Kasumi-1 (cell line): ENCODE measurements at regions not wholly inside any gene's neighbourhood (a gene's known extent, or its start where the extent isn't known, plus 50 kb on each side); places are given as distances from the start of the nearest gene placed in this dataset.

Experiments used
- DNase-seq, 2 experiments: peaks; one replicate each; lab custom pipeline; 2025; lab: John Stamatoyannopoulos, UW

DNA sequence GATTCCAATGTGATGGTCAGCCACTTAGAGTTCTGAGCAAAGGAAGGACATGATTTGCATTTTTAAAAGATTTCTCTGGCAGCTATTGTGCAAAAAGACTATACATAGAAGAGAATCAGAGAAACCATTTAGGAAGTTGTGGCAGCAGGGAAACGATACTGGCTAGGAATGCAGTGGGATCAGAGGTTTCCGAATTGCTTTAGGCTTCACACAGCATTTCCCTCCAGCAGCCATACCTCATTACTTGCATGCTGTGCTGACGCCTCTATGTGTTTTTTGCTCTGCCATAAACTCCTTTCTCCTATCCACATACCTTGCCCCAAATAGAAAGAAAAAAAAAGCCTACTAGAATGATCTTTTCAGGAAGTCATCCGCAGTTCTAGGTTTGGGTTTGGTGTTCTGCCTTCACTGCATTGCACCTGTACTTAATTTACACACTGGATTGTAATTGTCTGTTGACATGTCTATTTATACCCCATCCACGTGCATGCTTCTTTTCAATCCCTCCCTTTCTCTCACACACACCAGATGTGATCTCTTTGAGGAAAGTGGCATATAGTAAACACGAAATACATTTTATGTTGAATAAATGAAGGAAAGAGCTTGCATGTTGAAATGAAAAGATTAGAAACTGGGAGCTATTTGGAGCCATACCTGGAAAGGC lies 860.3 kb upstream of the SEMA6D start:
- no peak for DNase-seq

DNA sequence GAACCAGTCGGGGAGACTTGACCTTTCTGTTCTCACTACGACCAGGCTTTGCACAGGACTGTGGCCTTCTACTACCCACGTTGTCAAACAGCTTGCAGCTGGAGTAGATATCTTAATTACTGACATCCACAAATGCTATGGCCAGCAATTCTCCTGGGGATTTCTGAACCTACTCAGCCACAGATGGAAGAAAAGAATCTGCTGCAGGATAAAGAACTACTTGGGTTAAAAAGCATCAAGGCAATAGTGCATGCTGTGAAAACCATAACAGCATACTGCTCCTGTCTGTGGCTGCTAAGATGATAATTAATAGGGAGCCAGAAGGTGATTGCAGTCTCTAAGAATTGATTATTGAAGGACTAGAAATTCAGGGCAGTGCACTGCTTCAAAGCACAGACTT lies 859.2 kb upstream of the SEMA6D start:
- DNase-seq: no peak

DNA sequence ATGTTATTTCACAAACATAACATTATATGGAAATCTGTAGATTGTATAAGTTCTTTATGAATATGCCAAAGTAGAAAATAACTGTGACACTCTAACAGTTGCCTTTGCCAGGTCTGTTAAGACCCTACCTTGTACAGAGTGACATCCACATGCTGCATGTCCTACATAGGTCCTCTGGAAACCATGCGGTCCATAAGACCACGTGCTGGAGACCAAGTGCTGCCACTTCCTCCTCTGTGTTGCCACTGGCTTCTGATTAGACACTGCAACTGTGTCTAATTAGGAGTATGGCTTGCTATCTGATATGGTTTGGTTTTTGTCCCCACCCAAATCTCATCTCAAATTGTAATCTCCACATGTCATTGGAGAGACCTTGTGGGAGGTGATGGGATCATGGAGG lies 855.5 kb upstream of the SEMA6D start:
- DNase-seq: no peak

DNA sequence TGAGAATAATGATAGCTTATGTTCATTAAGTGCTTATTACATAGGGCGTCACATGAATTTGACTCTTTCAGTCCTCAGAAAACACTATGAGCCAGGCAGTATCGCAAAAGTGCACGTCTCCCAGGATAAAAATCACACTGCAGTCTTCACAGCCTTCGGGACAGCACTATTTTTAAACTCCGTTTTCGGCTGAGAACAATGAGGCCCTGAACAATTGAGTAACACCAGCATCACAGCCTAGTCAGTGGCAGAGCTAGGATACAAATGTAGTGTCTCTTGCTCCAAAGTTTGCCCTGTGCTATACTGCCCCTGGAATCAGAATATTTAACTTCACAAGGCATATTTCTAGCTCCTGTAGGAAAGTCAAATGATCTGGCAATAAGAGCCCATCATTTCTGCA lies 852.1 kb upstream of the SEMA6D start:
- no peak for DNase-seq

DNA sequence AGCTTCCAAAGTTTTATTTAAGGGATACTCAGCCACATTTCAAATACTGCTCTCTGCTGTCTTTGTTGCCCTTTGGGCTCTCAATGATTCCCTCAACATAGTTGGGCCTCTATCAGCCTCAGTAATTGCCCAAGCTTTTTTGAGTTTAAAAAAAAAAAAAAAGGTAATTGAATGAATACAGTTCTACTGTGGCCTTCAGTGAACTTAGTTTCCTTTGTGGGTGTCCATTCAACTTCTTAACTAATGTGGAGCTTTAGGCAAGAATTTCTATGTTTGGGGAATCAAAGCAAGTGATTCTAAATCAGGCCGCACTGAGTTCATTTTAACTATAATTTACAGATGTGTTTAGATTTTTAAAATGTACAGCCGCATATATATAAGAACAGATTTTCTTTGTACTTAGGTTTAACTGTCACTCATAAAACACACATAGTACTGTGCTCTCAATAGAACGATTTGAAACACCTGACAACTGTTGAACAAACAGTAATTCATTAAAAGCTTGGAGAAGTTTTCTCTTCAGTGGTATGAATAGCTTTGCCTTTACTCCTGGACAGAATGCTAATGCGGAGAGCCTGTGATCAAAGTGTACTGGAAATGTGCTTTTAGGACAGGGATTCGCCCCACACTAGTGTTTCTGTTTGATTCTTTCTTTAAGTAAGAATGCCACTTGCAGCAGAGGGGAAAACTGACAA lies 844.9 kb upstream of the SEMA6D start:
- no peak for DNase-seq

DNA sequence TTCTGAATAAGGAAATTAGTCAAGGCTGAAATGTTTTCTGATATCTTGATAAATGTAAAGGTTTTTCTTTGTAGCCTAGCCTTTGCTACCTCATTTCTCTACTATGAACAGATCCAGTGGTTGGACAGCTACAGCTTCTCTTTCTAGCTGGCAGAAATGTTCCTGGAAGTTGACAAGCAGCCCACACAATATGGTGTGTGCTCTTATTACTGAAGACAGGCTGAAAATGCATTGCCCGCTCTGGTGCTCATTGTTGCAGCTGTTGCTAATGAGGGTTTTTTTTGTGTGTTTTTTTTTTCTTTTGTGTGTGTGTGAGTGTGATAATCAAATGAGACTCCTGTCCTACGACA lies 844.3 kb upstream of the SEMA6D start:
- no peak for DNase-seq

DNA sequence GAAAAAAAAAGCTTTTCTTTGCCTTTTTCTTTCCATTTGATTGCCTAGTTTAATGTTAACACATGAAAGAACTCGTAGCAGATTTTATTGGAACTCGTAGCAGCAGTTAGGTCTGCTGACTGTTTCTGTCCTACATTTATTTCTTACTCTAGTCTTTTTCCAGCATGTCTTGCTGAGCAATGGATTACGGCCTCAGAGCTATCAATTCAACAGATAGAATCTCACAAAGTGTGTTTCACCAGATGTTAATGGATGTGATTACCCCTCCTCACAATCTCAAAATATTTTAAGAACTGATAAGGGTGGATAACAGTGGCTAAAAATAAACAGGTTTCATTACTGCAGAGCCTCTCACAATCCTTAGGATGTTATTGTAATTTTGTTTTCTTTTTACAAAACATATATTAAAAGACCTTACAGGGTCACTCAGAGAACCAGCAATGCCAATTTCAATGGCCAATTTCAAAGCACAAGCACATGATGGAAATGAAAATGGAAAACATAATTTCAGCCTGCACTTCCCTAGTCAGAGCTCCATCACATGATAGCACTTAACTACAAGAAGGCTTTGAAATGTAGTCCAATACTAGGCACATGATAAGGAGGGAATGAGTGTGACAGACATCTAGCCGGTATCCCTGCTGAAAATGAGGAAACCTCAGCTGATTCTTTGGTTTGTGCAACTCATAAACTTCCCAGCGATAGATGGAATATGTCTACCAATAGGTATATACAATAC lies 838.1 kb upstream of the SEMA6D start:
- no peak for DNase-seq

DNA sequence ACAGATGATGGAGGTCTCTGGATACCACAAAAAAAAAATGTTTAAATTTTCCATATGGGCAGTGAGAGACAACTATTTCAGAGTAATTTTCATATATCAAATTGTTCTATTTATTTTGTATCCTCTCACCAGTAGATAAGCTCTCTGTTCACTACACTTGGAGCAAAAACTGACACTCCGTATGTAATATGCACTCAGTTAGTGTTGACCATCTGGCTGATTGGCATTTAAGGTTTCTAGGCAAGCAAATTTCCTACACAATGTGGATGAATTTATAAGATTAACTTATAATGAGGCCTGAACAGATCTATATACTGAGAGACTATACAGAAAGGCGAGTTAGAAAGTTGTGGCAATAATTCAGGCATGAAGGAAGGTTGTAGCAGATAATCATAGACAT lies 836.5 kb upstream of the SEMA6D start:
- DNase-seq: no peak

DNA sequence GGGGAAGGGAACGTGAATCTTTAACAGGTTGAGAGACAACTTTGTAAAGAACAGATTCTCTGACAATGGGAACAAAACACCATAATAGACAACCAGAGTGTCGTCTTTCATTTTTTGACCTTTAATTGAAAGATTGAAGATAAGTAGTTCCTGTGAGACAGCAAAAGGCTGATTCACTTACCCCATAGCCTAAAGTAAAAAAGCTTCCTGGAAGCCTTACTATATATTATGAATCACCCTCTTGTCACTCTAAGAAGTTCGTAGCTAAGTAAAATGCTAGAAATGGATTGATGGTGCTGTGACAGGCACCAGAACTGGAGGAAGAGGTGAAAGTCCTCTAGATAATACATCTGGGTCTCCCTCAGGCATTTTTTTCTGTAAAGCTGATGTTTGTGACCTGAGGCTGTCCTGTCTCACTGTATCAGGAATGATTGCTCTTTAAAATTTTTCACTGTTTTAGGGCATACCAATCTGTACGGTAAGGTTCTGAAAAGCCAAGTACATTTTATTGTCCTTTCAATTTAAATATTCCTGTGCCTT lies 824.6 kb upstream of the SEMA6D start:
- no peak for DNase-seq

DNA sequence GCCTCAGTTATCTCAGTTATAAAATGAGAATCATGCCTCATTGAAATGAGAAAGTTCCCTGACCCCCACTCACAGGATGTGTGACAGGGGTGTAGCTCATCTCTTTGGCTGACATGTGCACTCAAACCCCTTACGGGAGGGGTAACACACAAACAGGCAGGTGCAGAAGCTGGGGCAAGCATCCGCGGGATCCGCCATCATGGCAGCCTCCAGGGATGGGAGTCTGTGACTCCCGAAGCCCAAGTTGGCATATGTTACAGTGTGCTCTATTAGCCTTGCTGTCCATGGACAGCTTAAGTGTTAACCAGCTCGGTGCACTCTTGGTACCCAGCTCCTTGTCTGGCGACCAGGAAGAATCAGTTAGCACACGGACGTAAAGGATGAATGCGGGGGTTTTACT lies 822.7 kb upstream of the SEMA6D start:
- no peak for DNase-seq

DNA sequence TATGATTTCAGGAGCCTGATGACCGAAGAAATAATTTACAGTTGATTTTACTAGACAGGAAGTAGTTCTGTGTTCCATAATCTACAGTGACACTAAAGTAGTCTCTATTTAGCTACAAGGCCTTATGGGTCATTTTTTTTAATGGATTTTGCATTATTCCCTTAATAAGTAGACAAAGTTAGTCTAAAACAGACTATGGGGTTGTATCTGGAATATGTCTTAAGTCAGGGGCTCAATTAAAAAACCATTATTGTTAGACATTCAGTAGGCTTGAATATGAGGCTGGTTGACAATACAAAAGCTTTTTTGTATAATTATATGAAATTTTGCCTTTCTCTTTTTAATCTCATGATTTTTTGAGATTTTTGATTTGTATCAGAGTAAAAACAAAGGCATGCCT lies 820.0 kb upstream of the SEMA6D start:
- no peak for DNase-seq

DNA sequence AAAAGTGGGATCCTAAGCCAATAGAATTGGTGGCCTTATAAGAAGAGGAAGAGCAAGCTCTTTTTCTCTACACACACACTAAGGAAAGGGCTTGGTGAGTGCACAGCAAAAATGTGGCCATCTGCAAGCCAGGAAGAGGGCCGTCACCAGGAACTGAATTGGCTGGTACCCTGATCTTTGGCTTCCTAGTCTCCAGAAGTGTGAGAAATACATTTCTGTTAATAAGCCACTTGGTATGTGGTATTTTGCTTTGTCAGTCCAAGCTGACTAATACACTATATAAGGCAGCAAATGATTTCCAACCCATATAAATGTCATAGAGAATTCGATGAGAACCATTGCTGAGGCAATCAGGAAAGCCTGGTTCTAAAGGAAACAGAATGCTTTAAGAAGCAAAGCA lies 816.3 kb upstream of the SEMA6D start:
- no peak for DNase-seq

DNA sequence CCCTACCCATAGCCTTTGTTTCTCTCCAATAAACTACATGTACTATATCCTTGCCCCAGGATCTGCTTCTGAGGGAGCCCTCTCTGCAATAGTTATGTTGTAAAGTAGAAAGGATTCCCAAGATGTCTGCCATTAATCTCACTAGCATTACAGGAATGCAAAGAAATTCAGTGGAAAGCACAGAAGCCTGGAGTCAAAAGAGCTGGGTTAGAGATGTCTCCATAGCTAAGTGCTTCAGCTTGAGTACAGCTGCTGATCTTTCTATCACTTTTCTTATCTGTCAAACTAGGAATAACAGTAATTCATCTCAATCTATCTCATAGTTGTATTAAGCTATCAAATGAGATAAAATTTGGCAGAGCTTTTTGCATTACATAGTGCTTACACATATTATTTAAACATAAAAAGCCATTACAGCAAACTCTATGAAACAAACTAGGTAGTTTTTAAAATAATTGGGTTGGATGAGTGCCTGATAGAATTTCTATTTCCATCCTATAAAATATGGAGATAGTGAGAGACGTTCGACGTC lies 799.5 kb upstream of the SEMA6D start:
- no peak for DNase-seq

DNA sequence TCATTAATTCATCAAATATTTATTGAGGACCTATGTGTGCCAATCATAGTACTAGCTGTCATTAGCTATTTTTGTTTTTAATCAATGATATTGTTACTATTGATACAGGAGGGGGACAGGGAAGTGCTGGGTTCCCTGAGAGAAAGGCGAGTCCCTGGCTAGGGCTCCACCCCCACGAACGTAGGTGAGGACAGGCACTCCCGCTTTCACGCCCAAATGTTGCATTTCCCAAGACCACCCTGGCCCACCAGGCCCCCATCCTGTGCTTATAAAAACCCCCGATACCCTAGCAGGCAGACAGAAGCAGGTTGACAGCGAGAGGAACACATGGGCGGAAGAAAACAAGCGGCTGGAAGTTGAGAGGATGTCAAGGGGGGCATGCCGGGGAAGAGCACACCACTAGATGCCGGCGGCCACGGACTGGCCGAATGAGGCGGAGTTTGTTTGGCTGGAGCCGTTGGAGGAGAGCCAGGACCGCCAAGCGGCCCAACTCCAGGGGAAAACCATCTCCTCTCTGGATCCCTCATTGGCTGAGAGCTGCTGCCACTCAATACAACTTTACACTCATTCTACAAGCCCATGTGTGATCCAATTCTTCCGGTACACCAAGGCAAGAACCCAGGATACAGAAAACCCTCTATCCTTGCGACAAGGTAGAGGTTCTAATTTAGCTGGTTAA lies 798.7 kb upstream of the SEMA6D start:
- no peak for DNase-seq

DNA sequence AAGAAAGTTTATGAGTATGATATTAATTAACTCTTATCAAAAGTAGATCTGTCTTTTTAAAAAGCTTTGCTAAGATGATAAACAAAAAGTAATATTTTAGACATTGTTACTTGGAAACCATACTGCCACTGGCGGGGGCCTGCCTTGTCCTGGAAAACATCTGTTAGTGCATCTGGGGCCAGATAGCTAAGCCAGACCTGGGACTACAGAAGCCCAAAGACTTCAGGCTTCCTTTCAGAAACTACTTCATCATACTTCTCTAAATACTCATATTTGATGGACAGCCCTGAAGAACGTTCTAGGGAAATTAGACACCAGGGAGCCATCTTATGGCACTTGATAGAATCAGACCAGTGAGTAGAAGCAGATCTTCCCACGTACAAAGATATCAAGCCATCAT lies 795.4 kb upstream of the SEMA6D start:
- DNase-seq: no peak

DNA sequence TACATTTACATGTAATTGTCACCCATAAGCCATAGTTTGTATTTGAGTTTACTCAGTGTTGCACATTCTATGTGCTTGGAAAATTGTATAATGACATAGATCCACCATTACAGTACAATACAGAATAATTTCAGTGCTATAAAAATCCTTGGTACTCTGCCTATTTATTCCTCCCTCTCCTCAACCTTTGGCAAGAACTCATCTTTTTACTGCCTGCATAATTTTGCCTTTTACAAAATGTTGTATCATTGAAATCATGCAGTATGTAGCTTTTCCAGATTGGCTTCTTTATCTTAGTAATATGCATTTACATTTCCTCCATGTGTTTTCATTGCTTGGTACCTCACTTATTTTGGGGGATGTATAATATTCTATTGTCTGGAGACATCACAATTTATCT lies 786.9 kb upstream of the SEMA6D start:
- no peak for DNase-seq

DNA sequence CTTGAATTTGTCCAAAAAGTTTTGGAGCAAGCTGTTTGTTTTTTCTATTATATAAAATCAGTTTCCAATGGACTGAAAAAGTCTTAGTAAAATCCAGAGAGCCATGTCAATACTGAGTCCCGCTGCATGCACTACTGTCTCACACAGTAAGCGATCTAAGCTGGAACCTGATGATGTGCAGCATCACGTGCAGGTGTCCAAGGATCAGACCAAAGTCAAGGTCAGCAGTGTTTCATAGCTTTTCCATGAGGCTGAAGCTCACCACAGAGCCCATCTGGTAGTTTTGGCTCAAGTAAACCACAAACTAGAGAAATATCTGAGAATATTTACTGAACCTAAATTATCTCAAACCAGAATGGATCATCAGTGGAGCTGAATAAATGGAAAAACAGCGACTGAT lies 784.0 kb upstream of the SEMA6D start:
- no peak for DNase-seq

DNA sequence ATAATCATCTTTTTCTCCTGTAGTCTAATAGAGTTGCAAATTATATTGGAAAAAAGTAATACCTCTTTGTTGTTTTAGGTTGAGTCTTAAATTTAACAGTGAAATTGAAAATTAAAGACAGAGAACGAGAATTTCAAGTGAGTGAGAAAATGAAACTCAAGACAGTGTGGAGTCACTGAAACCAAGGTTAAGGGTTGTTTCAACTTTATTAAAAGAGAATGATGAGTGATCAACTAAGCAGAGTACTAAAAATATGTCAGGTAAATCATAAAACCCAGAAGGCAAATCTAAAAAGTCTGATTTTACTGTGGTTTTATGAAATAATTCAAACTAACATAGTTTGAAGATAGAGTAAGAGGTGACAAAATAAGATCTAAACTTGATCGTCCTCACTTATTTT lies 782.5 kb upstream of the SEMA6D start:
- no peak for DNase-seq

DNA sequence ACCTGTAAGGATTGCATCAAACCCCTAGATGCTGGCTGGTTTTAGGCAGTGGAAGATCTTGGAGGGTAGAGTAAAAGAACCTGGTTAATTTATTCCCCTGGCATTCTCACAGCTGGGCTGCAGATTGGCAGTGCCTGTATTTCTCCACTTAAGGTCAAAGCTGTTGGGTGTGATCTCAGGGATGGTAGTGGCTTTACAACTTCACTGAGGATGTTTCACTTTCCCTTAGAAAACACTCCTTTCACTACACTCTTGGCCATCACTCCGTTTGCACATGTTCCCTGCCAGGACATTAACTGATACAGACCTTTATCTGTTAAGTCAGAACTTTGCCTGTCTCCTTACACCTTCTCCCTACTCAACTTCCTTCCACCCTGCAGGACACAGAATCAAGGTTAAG lies 779.1 kb upstream of the SEMA6D start:
- no peak for DNase-seq

DNA sequence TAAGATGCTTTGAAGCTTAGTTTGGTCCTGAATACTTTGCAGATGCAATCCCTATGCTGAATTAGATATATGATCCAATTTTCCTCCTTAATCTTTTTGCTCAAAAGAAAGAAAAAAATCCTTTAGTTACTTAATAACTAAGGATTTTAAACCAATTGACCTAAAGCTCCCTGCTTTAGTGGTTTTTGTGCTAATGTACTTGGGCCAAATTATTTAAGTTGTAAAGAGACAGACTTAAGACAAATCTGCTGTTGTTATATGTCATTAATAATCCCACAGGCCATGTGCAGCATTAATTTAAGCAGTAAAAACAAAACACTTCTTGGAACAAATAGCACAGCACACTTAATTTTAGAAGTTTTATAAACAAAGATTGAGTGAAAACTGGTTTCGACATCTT lies 776.1 kb upstream of the SEMA6D start:
- DNase-seq: no peak

DNA sequence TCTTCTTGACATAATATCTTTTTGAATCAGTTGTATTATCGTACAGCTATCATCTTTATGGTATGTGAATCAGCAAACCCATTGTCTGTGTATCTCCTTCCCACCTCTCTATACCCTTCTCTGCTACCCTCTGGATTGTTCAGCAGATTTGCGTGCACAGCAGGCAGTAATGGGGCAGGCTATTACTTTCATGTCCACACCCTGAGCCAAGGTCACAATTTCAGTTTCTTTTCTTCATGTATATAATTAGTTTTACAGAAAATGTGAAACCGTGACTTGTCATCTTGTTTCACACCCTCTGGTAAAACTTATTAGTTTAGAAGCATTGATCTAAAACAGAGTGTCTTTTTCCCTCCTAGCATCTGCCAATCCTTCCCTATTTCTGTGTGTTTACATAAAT lies 770.4 kb upstream of the SEMA6D start:
- DNase-seq: no peak

DNA sequence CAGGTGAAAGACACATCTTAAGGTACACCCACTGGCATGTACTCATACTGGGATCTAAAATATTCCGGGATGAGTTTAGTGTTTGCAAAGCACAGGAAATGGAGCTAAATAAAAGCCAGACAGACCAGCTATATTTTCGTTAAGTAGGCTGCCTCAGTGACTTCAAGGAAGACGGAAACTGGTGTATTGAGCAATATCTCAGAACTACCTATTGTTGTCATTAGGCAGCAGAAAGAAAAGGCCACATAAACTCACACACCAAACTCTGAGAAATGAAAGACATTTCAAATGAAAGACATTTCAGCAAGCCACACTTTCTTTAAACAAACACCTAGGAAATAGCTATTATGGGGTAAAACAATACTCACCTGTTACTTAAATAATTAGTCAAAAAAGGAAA lies 761.7 kb upstream of the SEMA6D start:
- DNase-seq: no peak
